ENCODE measurements at regions not wholly inside any gene's neighbourhood (a gene's known extent, or its start where the extent isn't known, plus 50 kb on each side); places are given as distances from the start of the nearest gene placed in this dataset.

DNA sequence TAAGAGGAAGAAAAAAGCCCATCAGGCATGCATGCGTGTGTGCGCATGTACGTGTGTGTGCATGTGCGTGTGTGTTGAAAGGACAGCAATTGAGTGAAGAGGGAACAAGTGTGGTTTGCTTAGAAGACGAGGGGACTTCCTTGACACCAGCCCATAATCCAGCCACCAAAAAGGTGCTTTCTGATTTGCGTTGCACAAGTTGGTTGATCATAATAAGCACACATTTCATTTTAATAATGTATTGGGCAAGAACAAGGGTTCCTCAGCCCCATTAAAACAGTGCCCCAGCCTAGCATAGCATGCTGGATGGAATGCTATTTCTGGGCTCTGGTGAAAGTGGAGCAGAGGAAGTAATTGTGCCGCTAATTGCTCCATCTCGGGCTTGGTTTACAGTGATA is 493.2 kb downstream of the MIAT start:
- TF ChIP-seq CTCF (IDR thresholded peaks at IDR 0.05; ENCODE audit: low read length) (no peak), EZH2 (IDR thresholded peaks at IDR 0.05; ENCODE audit: borderline replicate concordance, low read length) (no peak)

Measured in OCI-LY1 (cell line).